ENCODE measurements at regions not wholly inside any gene's neighbourhood (a gene's known extent, or its start where the extent isn't known, plus 50 kb on each side); places are given as distances from the start of the nearest gene placed in this dataset.

DNA sequence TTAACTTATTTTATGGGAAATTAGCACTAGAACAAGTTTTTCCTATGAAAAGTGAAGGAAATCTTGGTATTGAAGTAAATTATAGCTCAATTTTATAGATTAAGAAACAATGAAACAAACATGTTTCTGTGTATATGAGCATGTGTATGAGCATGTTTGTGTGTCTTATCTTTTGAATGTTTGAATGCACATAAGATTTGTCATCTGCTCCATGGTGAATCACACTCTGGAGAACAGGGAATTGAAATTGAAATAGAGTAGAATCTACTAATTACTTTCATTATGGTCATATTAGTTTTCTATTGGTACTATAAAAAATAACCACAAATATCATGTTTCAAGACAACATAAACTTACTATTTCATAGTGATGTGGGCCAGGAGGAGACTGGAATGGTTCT is 646.6 kb downstream of the OTOL1 start:
- Histone ChIP-seq H3K9me3 (ENCODE audit: control insufficient read depth in 4 of 4, insufficient read depth in 3 of 4, low read length in 3 of 4) (no peaks in the 10 kb centered on the region), H3K27me3 (ENCODE audit: control insufficient read depth in 3 of 3, insufficient read depth in 3 of 3, low read length in 2 of 3) (no peaks in the 10 kb centered on the region), H3K4me3 (no peak overlapping the region), H3K4me1 (ENCODE audit: control insufficient read depth in 5 of 5, insufficient read depth in 5 of 5, low read length in 5 of 5) (no peaks in the 10 kb centered on the region), H3K27ac (ENCODE audit: low read depth in 1 of 2, low read length in 1 of 2) (no peak overlapping the region), H3K36me3 (ENCODE audit: control insufficient read depth in 4 of 4, insufficient read depth in 4 of 4, low read length in 4 of 4) (no peaks in the 10 kb centered on the region), H3K9ac (ENCODE audit: insufficient read depth in 1 of 2, low read length in 2 of 2) (no peak overlapping the region)
- TF ChIP-seq, protein P1, sequence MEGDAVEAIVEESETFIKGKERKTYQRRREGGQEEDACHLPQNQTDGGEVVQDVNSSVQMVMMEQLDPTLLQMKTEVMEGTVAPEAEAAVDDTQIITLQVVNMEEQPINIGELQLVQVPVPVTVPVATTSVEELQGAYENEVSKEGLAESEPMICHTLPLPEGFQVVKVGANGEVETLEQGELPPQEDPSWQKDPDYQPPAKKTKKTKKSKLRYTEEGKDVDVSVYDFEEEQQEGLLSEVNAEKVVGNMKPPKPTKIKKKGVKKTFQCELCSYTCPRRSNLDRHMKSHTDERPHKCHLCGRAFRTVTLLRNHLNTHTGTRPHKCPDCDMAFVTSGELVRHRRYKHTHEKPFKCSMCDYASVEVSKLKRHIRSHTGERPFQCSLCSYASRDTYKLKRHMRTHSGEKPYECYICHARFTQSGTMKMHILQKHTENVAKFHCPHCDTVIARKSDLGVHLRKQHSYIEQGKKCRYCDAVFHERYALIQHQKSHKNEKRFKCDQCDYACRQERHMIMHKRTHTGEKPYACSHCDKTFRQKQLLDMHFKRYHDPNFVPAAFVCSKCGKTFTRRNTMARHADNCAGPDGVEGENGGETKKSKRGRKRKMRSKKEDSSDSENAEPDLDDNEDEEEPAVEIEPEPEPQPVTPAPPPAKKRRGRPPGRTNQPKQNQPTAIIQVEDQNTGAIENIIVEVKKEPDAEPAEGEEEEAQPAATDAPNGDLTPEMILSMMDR (IDR thresholded peaks at IDR 0.05; ENCODE audit: control extremely low read depth, extremely low read depth), result no peak
- ATAC-seq (ENCODE audit: insufficient read depth, low FRiP score), result no peak
- DNase-seq, result no peak

DNA sequence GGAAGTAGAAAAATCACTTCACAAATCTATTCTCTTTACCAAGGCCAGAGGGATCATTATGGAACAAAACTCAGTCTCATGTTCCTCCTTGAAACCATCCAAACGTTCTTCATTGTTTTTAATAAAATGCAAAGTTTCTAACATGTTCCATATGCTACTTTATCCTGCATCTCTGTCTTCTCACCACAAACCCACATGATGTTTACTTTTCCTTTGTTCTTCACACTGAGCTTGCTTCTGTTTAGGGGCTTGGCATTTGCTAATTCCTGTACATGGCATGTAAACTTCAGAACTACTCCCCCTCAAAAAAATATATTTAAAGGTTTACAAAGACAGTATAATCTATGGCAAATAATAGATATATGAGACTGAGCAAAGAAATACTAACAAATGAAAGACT is 651.4 kb downstream of the OTOL1 start:
- no peaks in the 10 kb centered on the region for H3K36me3 ChIP-seq (ENCODE audit: control insufficient read depth in 4 of 4, insufficient read depth in 4 of 4, low read length in 4 of 4)
- TF ChIP-seq, protein P1 (IDR thresholded peaks at IDR 0.05; ENCODE audit: control extremely low read depth, extremely low read depth), result no peak
- no peak overlapping the region for H3K4me3 ChIP-seq
- ATAC-seq (ENCODE audit: insufficient read depth, low FRiP score), result no peak
- no peak for DNase-seq
- H3K9me3 ChIP-seq (ENCODE audit: control insufficient read depth in 4 of 4, insufficient read depth in 3 of 4, low read length in 3 of 4), result no peaks in the 10 kb centered on the region
- no peak overlapping the region for H3K27ac ChIP-seq (ENCODE audit: low read depth in 1 of 2, low read length in 1 of 2)
- no peaks in the 10 kb centered on the region for H3K27me3 ChIP-seq (ENCODE audit: control insufficient read depth in 3 of 3, insufficient read depth in 3 of 3, low read length in 2 of 3)
- H3K9ac ChIP-seq (ENCODE audit: insufficient read depth in 1 of 2, low read length in 2 of 2), result no peak overlapping the region
- WGBS, 2 donors, result 23 to 38% methylated on average over 1 of the region's 1 CpG
- H3K4me1 ChIP-seq (ENCODE audit: control insufficient read depth in 5 of 5, insufficient read depth in 5 of 5, low read length in 5 of 5), result no peaks in the 10 kb centered on the region

DNA sequence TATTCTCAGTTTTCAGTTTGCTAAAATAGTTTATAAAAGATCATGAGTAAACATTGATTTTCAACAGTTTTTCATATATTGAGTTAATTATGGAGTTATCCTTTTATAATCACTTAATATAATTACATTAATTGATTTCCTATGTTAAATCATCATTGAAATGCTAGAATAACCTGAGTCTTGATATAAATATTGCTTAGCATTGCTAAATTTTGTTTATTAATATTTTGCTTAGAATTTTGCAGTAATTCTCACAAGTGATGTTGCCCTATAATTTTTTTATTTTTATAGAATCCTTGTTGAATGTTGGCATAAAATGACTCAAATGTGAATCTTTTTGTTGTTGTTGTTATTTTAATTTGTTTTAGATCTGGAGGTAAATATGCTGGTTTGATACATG is 654.2 kb downstream of the OTOL1 start:
- TF ChIP-seq, protein P1 (IDR thresholded peaks at IDR 0.05; ENCODE audit: control extremely low read depth, extremely low read depth), result no peak
- H3K4me1 ChIP-seq (ENCODE audit: control insufficient read depth in 5 of 5, insufficient read depth in 5 of 5, low read length in 5 of 5), result no peaks in the 10 kb centered on the region
- H3K27ac ChIP-seq (ENCODE audit: low read depth in 1 of 2, low read length in 1 of 2), result no peak overlapping the region
- H3K36me3 ChIP-seq (ENCODE audit: control insufficient read depth in 4 of 4, insufficient read depth in 4 of 4, low read length in 4 of 4), result no peaks in the 10 kb centered on the region
- no peaks in the 10 kb centered on the region for H3K27me3 ChIP-seq (ENCODE audit: control insufficient read depth in 3 of 3, insufficient read depth in 3 of 3, low read length in 2 of 3)
- H3K4me3 ChIP-seq, result no peak overlapping the region
- H3K9ac ChIP-seq (ENCODE audit: insufficient read depth in 1 of 2, low read length in 2 of 2), result no peak overlapping the region
- H3K9me3 ChIP-seq (ENCODE audit: control insufficient read depth in 4 of 4, insufficient read depth in 3 of 4, low read length in 3 of 4), result no peaks in the 10 kb centered on the region
- ATAC-seq (ENCODE audit: insufficient read depth, low FRiP score) (no peak), DNase-seq (no peak)

DNA sequence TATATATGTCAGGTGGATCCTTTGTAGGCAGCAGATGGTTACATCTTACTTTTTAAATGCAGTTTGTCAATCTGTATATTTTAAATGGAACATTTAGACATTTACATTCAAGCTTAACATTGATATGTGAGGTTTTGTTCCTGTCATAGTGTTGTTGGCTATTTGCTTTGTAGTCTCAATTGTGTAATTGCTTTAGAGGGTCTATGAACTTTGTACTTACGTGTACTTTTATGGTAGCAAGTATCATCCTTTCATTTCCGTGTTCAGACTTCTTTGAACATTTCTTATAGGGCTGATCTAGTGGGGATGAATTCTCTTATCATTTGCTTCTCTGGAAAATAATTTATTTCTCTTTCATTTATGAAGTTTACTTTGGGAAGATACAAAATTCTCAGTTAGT is 656.0 kb downstream of the OTOL1 start:
- Histone ChIP-seq H3K27me3 (ENCODE audit: control insufficient read depth in 3 of 3, insufficient read depth in 3 of 3, low read length in 2 of 3) (no peaks in the 10 kb centered on the region), H3K9me3 (ENCODE audit: control insufficient read depth in 4 of 4, insufficient read depth in 3 of 4, low read length in 3 of 4) (no peaks in the 10 kb centered on the region), H3K27ac (ENCODE audit: low read depth in 1 of 2, low read length in 1 of 2) (no peak overlapping the region), H3K9ac (ENCODE audit: insufficient read depth in 1 of 2, low read length in 2 of 2) (no peak overlapping the region), H3K4me3 (no peak overlapping the region), H3K4me1 (ENCODE audit: control insufficient read depth in 5 of 5, insufficient read depth in 5 of 5, low read length in 5 of 5) (no peaks in the 10 kb centered on the region), H3K36me3 (ENCODE audit: control insufficient read depth in 4 of 4, insufficient read depth in 4 of 4, low read length in 4 of 4) (no peaks in the 10 kb centered on the region)
- DNase-seq (no peak), ATAC-seq (ENCODE audit: insufficient read depth, low FRiP score) (no peak)
- TF ChIP-seq, protein P1 (IDR thresholded peaks at IDR 0.05; ENCODE audit: control extremely low read depth, extremely low read depth), result no peak
- 83 to 93% methylated on average over 2 of the region's 2 CpGs for WGBS, 2 donors
